Adrenal gland (tissue), 5 donors: ENCODE measurements at regions not wholly inside any gene's neighbourhood (a gene's known extent, or its start where the extent isn't known, plus 50 kb on each side); places are given as distances from the start of the nearest gene placed in this dataset.

Source experiments
- POLR2A ChIP-seq, 2 donors: fragments of 450-650 bp; IDR thresholded peaks; one replicate each; pipeline ENCODE4 v1.6.1; 2017; ENCODE audit warnings: antibody characterized with exemption in 2 of 2, mild to moderate bottlenecking in 2 of 2, moderate library complexity in 1 of 2
- TF ChIP-seq, protein P1 (sequence below), 6 experiments: fragments of 450-650 bp in 4 of 6; fragments of 200-600 bp in 2 of 6; sonication (generic) in 1 of 6; IDR thresholded peaks; 1 replicate in 5 of 6; 2 replicates in 1 of 6; pipeline versions ENCODE4 v1.5.1 to v1.8.0; 2016 to 2021; ENCODE audit warnings: antibody characterized with exemption in 6 of 6, mild to moderate bottlenecking in 2 of 6, moderate library complexity in 1 of 6
- donor health status: DM: no; HTN: no; CAD: no.

DNA sequence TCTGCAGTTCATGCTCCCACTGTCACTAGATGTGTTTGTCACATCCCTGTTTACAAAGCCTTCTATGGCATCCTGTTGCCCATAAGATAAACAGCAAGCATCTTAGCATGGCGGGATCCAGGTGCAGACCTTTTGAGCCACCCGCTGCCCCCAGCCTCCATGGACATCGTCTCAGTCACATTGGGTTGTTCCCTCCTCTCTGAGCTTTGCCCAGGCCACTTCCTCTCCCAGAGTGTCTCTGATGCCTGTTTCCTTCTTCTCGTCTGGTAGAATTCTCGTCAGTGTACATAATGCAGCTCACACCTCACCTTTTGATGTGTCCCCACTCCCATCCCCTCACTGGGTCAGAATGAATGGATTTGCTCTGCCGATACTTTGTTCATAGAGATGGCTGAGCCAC is 239.0 kb upstream of the APCDD1 start:
- TF ChIP-seq, protein P1, sequence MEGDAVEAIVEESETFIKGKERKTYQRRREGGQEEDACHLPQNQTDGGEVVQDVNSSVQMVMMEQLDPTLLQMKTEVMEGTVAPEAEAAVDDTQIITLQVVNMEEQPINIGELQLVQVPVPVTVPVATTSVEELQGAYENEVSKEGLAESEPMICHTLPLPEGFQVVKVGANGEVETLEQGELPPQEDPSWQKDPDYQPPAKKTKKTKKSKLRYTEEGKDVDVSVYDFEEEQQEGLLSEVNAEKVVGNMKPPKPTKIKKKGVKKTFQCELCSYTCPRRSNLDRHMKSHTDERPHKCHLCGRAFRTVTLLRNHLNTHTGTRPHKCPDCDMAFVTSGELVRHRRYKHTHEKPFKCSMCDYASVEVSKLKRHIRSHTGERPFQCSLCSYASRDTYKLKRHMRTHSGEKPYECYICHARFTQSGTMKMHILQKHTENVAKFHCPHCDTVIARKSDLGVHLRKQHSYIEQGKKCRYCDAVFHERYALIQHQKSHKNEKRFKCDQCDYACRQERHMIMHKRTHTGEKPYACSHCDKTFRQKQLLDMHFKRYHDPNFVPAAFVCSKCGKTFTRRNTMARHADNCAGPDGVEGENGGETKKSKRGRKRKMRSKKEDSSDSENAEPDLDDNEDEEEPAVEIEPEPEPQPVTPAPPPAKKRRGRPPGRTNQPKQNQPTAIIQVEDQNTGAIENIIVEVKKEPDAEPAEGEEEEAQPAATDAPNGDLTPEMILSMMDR (IDR thresholded peaks at IDR 0.05) = no peak
- no peak for TF ChIP-seq POLR2A (IDR thresholded peaks at IDR 0.05)
